ENCODE measurements at regions not wholly inside any gene's neighbourhood (a gene's known extent, or its start where the extent isn't known, plus 50 kb on each side); places are given as distances from the start of the nearest gene placed in this dataset.

- Histone ChIP-seq H3K9me3 (no peaks in the 10 kb centered on the region), H3K4me2 (peak overlapping the region; percentile 50; the same call in 1 of the 3 replicates), H3K27ac (peak overlapping the region; percentile 87 to 94), H3K4me1 (peaks cover 73% of the 10 kb centered on the region), H3K4me3 (no peak overlapping the region)
- DNase-seq (ENCODE audit: low read depth in 1 of 2, low spot score in 1 of 2) (no peak), ATAC-seq (no peak), FAIRE-seq (no peak)
- POLR2A ChIA-PET, result no interaction called here
- 100% methylated on average over 2 of the region's 2 CpGs for WGBS (ENCODE audit: missing lambda C conversion rate)
- CTCF ChIA-PET, result interaction anchor here (0.8 kb wide), 1 partner anchor 161 kb away, joined by 3 read pairs; no protein-coding TSS in a partner anchor
- no peak for TF ChIP-seq HEYL (CRISPR knock-in tag; IDR thresholded peaks at IDR 0.05)
- TF ChIP-seq CBX8 (IDR thresholded peaks at IDR 0.05), result no peak
- TF ChIP-seq, protein P1, sequence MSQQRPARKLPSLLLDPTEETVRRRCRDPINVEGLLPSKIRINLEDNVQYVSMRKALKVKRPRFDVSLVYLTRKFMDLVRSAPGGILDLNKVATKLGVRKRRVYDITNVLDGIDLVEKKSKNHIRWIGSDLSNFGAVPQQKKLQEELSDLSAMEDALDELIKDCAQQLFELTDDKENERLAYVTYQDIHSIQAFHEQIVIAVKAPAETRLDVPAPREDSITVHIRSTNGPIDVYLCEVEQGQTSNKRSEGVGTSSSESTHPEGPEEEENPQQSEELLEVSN (IDR thresholded peaks at IDR 0.05; ENCODE audit: borderline replicate concordance, low read depth), result no peak
- TF ChIP-seq MAFK (IDR thresholded peaks at IDR 0.05; ENCODE audit: partially characterized antibody), result peak; percentile 39
Observed at GRCh38 chrX:13125188-13125587, 80.8 kb upstream of the FAM9C start.

- ATAC-seq (peak in 1 of 2 experiments; percentile 51; a peak in 3 of 6 replicates), FAIRE-seq (no peak), DNase-seq (ENCODE audit: low read depth in 1 of 2, low spot score in 1 of 2) (peak in 1 of 2 experiments; percentile 54)
- POLR2A ChIA-PET, result interaction anchor here (1.8 kb wide), 1 partner anchor 145 kb away, joined by 6 read pairs; no protein-coding TSS in a partner anchor
- no peak overlapping the region for H3K4me3 ChIP-seq
- CTCF ChIA-PET, result interaction anchor here (0.6 to 1.6 kb wide), 2 partner anchors 9 to 93 kb away, joined by 3 to 5 read pairs; no protein-coding TSS in a partner anchor
- peak overlapping the region; percentile 50 for H3K4me2 ChIP-seq
- H3K9me3 ChIP-seq, result no peaks in the 10 kb centered on the region
- WGBS (ENCODE audit: missing lambda C conversion rate), result 6% methylated on average over 7 of the region's 7 CpGs
- H3K4me1 ChIP-seq, result peaks cover 86% of the 10 kb centered on the region
- peak overlapping the region; percentile 87 to 94 for H3K27ac ChIP-seq
- TF ChIP-seq SREBF2 (IDR thresholded peaks at IDR 0.05) (no peak), CHD4 (IDR thresholded peaks at IDR 0.05; ENCODE audit: borderline replicate concordance) (no peak), TP53 (CRISPR knock-in tag; IDR thresholded peaks at IDR 0.05) (no peak), NPAS2 (CRISPR knock-in tag; IDR thresholded peaks at IDR 0.05; ENCODE audit: borderline replicate concordance) (no peak), HEYL (CRISPR knock-in tag; IDR thresholded peaks at IDR 0.05) (no peak), ZFP36 (IDR thresholded peaks at IDR 0.05; ENCODE audit: borderline replicate concordance, partially characterized antibody) (no peak), CEBPB (IDR thresholded peaks at IDR 0.05) (peak in 1 of 2 experiments; percentile 54; a peak in 2 of 4 replicates), SMC3 (IDR thresholded peaks at IDR 0.05) (peak; percentile 12; the same call in 1 of the 3 replicates), RCOR1 (IDR thresholded peaks at IDR 0.05; ENCODE audit: low read depth, low read length) (no peak), CBX2 (IDR thresholded peaks at IDR 0.05; ENCODE audit: borderline replicate concordance, low read depth) (no peak), FOSL2 (IDR thresholded peaks at IDR 0.05) (no peak), FOSL2 (CRISPR knock-in tag; IDR thresholded peaks at IDR 0.05) (no peak; the same call in 1 of the 2 replicates), ESRRA (IDR thresholded peaks at IDR 0.05; ENCODE audit: borderline replicate concordance, low read length) (no peak), POLR2A (IDR thresholded peaks at IDR 0.05; ENCODE audit: low read length) (no peak), KDM1A (IDR thresholded peaks at IDR 0.05; ENCODE audit: low read depth) (no peak), TFCP2L1 (CRISPR knock-in tag; IDR thresholded peaks at IDR 0.05) (no peak), EP300 (IDR thresholded peaks at IDR 0.05) (peak; percentile 42 to 48; a peak in 3 of 5 replicates), FOXS1 (CRISPR knock-in tag; IDR thresholded peaks at IDR 0.05) (no peak), PHF8 (IDR thresholded peaks at IDR 0.05; ENCODE audit: borderline replicate concordance, low read depth) (no peak), NR3C1 (IDR thresholded peaks at IDR 0.05) (no peak), HOXB13 (CRISPR knock-in tag; IDR thresholded peaks at IDR 0.05; ENCODE audit: low read depth) (no peak), ZNF302 (CRISPR knock-in tag; IDR thresholded peaks at IDR 0.05) (no peak), KDM5A (IDR thresholded peaks at IDR 0.05) (no peak), HMGXB4 (CRISPR knock-in tag; IDR thresholded peaks at IDR 0.05; ENCODE audit: borderline replicate concordance) (no peak), HOXB5 (CRISPR knock-in tag; IDR thresholded peaks at IDR 0.05) (no peak), RNF2 (IDR thresholded peaks at IDR 0.05; ENCODE audit: borderline replicate concordance, low read depth) (no peak), MAFK (IDR thresholded peaks at IDR 0.05; ENCODE audit: partially characterized antibody) (no peak), HOXA7 (CRISPR knock-in tag; IDR thresholded peaks at IDR 0.05) (no peak), RAD21 (conservative IDR thresholded peaks at IDR 0.05 in 1 of 2, IDR thresholded peaks at IDR 0.05 in 1 of 2) (peak; percentile 16 to 35; a peak in 2 of 5 replicates), JUNB (IDR thresholded peaks at IDR 0.05) (no peak; the same call in 1 of the 2 replicates), CBX8 (IDR thresholded peaks at IDR 0.05) (no peak)
- TF ChIP-seq, protein P2, sequence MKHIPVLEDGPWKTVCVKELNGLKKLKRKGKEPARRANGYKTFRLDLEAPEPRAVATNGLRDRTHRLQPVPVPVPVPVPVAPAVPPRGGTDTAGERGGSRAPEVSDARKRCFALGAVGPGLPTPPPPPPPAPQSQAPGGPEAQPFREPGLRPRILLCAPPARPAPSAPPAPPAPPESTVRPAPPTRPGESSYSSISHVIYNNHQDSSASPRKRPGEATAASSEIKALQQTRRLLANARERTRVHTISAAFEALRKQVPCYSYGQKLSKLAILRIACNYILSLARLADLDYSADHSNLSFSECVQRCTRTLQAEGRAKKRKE (CRISPR knock-in tag; IDR thresholded peaks at IDR 0.05; ENCODE audit: low read depth), result no peak
- TF ChIP-seq, protein P3, sequence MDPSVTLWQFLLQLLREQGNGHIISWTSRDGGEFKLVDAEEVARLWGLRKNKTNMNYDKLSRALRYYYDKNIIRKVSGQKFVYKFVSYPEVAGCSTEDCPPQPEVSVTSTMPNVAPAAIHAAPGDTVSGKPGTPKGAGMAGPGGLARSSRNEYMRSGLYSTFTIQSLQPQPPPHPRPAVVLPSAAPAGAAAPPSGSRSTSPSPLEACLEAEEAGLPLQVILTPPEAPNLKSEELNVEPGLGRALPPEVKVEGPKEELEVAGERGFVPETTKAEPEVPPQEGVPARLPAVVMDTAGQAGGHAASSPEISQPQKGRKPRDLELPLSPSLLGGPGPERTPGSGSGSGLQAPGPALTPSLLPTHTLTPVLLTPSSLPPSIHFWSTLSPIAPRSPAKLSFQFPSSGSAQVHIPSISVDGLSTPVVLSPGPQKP (IDR thresholded peaks at IDR 0.05; ENCODE audit: low read depth, low read length), result no peak
- TF ChIP-seq, protein P1 (IDR thresholded peaks at IDR 0.05; ENCODE audit: borderline replicate concordance, low read depth), result no peak
Observed at GRCh38 chrX:13123857-13124345, 79.5 kb upstream of the FAM9C start.
